Upper lobe of left lung (tissue), 4 donors: ENCODE measurements at regions not wholly inside any gene's neighbourhood (a gene's known extent, or its start where the extent isn't known, plus 50 kb on each side); places are given as distances from the start of the nearest gene placed in this dataset.

ENCODE experiments used
- POLR2A ChIP-seq, 4 donors: fragments of 450-650 bp; IDR thresholded peaks; one replicate each; pipeline ENCODE4 v1.5.1; 2016 to 2017; ENCODE audit warnings: antibody characterized with exemption in 4 of 4, mild to moderate bottlenecking in 2 of 4
- TF ChIP-seq, protein P1 (sequence below), 6 experiments: fragments of 450-650 bp in 4 of 6; fragments of 200-600 bp in 2 of 6; sonication (generic) in 2 of 6; IDR thresholded peaks; one replicate each; pipeline ENCODE4 v1.5.1; 2016 to 2019; ENCODE audit warnings: antibody characterized with exemption in 6 of 6

DNA sequence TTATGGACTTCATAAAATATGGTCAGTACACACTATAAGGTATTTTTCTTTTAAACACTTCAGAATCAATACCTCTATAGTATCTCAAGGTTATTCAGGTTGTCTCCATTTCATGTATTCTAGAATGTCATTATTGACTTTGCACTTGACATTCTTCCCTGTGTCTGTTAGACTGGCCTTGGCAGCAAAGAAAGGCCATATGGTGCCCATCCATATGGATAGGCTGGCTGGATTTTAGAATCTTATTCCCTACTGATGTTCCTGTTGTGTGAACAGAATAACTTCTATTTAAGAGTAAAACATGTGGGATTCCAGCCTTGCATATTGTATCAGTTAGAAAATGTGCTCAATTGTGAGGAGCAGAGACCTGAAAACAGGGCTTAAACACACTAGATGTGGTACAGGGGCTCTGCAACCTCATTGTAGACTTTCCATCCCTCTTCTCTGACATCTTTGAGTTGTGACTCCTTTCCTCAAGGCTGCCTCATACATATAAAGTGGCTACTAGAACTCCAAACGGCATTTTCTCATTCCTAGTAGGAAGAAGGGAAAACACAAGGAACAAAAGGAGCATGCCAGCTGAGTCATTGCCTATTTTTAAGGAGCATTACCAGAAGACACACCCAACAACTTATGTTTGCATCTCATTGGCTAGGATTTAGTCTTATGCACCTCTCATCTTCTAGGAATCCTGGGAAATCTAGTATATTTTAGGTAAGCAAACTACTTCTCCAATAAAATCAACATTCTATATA lies 221.2 kb upstream of the TMPO start:
- TF ChIP-seq, protein P1, sequence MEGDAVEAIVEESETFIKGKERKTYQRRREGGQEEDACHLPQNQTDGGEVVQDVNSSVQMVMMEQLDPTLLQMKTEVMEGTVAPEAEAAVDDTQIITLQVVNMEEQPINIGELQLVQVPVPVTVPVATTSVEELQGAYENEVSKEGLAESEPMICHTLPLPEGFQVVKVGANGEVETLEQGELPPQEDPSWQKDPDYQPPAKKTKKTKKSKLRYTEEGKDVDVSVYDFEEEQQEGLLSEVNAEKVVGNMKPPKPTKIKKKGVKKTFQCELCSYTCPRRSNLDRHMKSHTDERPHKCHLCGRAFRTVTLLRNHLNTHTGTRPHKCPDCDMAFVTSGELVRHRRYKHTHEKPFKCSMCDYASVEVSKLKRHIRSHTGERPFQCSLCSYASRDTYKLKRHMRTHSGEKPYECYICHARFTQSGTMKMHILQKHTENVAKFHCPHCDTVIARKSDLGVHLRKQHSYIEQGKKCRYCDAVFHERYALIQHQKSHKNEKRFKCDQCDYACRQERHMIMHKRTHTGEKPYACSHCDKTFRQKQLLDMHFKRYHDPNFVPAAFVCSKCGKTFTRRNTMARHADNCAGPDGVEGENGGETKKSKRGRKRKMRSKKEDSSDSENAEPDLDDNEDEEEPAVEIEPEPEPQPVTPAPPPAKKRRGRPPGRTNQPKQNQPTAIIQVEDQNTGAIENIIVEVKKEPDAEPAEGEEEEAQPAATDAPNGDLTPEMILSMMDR (IDR thresholded peaks at IDR 0.05), result no peak
- TF ChIP-seq POLR2A (IDR thresholded peaks at IDR 0.05), result no peak
